ENCODE measurements at regions not wholly inside any gene's neighbourhood (a gene's known extent, or its start where the extent isn't known, plus 50 kb on each side); places are given as distances from the start of the nearest gene placed in this dataset.

- Histone ChIP-seq H3K27ac (ENCODE audit: poor library complexity, severe bottlenecking) (no peak overlapping the region), H3K4me3 (ENCODE audit: severe bottlenecking) (no peak overlapping the region), H3K36me3 (ENCODE audit: low read depth) (no peaks in the 10 kb centered on the region), H3K4me1 (ENCODE audit: insufficient read depth, poor library complexity, severe bottlenecking) (no peaks in the 10 kb centered on the region), H3K9me3 (ENCODE audit: severe bottlenecking) (no peaks in the 10 kb centered on the region), H3K27me3 (ENCODE audit: insufficient read depth, poor library complexity, severe bottlenecking) (peaks cover 6% of the 10 kb centered on the region)
- DNase-seq (ENCODE audit: low spot score) (no peak), ATAC-seq (ENCODE audit: low read depth) (0 out of 3 replicates have a peak, but pooled peaks have one; percentile 38)
- no peak for TF ChIP-seq CTCF (IDR thresholded peaks at IDR 0.05; ENCODE audit: poor library complexity, severe bottlenecking)
Measured at GRCh38 chr9:12274577-12274976, 418.6 kb upstream of the TYRP1 start.

- Histone ChIP-seq H3K9me3 (ENCODE audit: severe bottlenecking) (no peaks in the 10 kb centered on the region), H3K36me3 (ENCODE audit: low read depth) (no peaks in the 10 kb centered on the region), H3K4me1 (ENCODE audit: insufficient read depth, poor library complexity, severe bottlenecking) (no peaks in the 10 kb centered on the region), H3K4me3 (ENCODE audit: severe bottlenecking) (no peak overlapping the region), H3K27me3 (ENCODE audit: insufficient read depth, poor library complexity, severe bottlenecking) (peaks cover 6% of the 10 kb centered on the region), H3K27ac (ENCODE audit: poor library complexity, severe bottlenecking) (no peak overlapping the region)
- no peak for TF ChIP-seq CTCF (IDR thresholded peaks at IDR 0.05; ENCODE audit: poor library complexity, severe bottlenecking)
- ATAC-seq (ENCODE audit: low read depth) (no peak), DNase-seq (ENCODE audit: low spot score) (no peak)
Measured at GRCh38 chr9:12276505-12276904, 416.7 kb upstream of the TYRP1 start.

- Histone ChIP-seq H3K36me3 (ENCODE audit: low read depth) (no peaks in the 10 kb centered on the region), H3K27me3 (ENCODE audit: insufficient read depth, poor library complexity, severe bottlenecking) (no peaks in the 10 kb centered on the region), H3K9me3 (ENCODE audit: severe bottlenecking) (no peaks in the 10 kb centered on the region), H3K4me3 (ENCODE audit: severe bottlenecking) (no peak overlapping the region), H3K4me1 (ENCODE audit: insufficient read depth, poor library complexity, severe bottlenecking) (no peaks in the 10 kb centered on the region), H3K27ac (ENCODE audit: poor library complexity, severe bottlenecking) (no peak overlapping the region)
- no peak for TF ChIP-seq CTCF (IDR thresholded peaks at IDR 0.05; ENCODE audit: poor library complexity, severe bottlenecking)
- DNase-seq (ENCODE audit: low spot score) (no peak), ATAC-seq (ENCODE audit: low read depth) (no peak)
Measured at GRCh38 chr9:12289711-12290110, 403.5 kb upstream of the TYRP1 start.

- Histone ChIP-seq H3K27ac (ENCODE audit: poor library complexity, severe bottlenecking) (no peak overlapping the region), H3K4me1 (ENCODE audit: insufficient read depth, poor library complexity, severe bottlenecking) (no peaks in the 10 kb centered on the region), H3K36me3 (ENCODE audit: low read depth) (no peaks in the 10 kb centered on the region), H3K9me3 (ENCODE audit: severe bottlenecking) (no peaks in the 10 kb centered on the region), H3K4me3 (ENCODE audit: severe bottlenecking) (no peak overlapping the region), H3K27me3 (ENCODE audit: insufficient read depth, poor library complexity, severe bottlenecking) (no peaks in the 10 kb centered on the region)
- no peak for ATAC-seq (ENCODE audit: low read depth)
- TF ChIP-seq CTCF (IDR thresholded peaks at IDR 0.05; ENCODE audit: poor library complexity, severe bottlenecking) = no peak
- DNase-seq (ENCODE audit: low spot score) = no peak
Measured at GRCh38 chr9:12290166-12290869, 402.9 kb upstream of the TYRP1 start.

GRCh38 chr9:12305211-12305610 lies 388.0 kb upstream of the TYRP1 start:
- H3K4me3 ChIP-seq (ENCODE audit: severe bottlenecking) = no peak overlapping the region
- H3K9me3 ChIP-seq (ENCODE audit: severe bottlenecking) = no peaks in the 10 kb centered on the region
- no peak overlapping the region for H3K27ac ChIP-seq (ENCODE audit: poor library complexity, severe bottlenecking)
- no peaks in the 10 kb centered on the region for H3K27me3 ChIP-seq (ENCODE audit: insufficient read depth, poor library complexity, severe bottlenecking)
- ATAC-seq (ENCODE audit: low read depth) (no peak), DNase-seq (ENCODE audit: low spot score) (no peak)
- H3K4me1 ChIP-seq (ENCODE audit: insufficient read depth, poor library complexity, severe bottlenecking) = no peaks in the 10 kb centered on the region
- no peak for TF ChIP-seq CTCF (IDR thresholded peaks at IDR 0.05; ENCODE audit: poor library complexity, severe bottlenecking)
- no peaks in the 10 kb centered on the region for H3K36me3 ChIP-seq (ENCODE audit: low read depth)

Measured in RWPE2 (cell line).